Endothelial cell of umbilical vein (primary cell): ENCODE measurements at regions not wholly inside any gene's neighbourhood (a gene's known extent, or its start where the extent isn't known, plus 50 kb on each side); places are given as distances from the start of the nearest gene placed in this dataset.

ENCODE experiments used
- CTCF ChIP-seq, 2 donors: IDR thresholded peaks; 1 replicate in 1 of 2; 2 replicates in 1 of 2; pipeline ENCODE4 v1.5.1; 2011; ENCODE audit warnings: low read length in 2 of 2, mild to moderate bottlenecking in 2 of 2, moderate library complexity in 2 of 2, control low read depth in 1 of 2, inconsistent platforms in 1 of 2, low read depth in 1 of 2; ENCODE audit not compliant: insufficient read depth in 1 of 2; ENCODE audit errors: extremely low read depth in 1 of 2
- GATA2 ChIP-seq: IDR thresholded peaks from 2 replicates; pipeline ENCODE4 v1.7.0; 2011; ENCODE audit warnings: low read depth, mild to moderate bottlenecking, moderate library complexity, mixed read lengths, low read length; ENCODE audit not compliant: insufficient read length, insufficient read depth
- MYC ChIP-seq: IDR thresholded peaks from one replicate; pipeline ENCODE4 v1.6.1; 2011; ENCODE audit warnings: mild to moderate bottlenecking, low read depth, low read length
- POLR2A ChIP-seq: IDR thresholded peaks from 2 replicates; pipeline ENCODE4 v1.6.1; 2012; ENCODE audit warnings: low read depth, mild to moderate bottlenecking, control low read depth, low read length

- TF ChIP-seq CTCF (IDR thresholded peaks at IDR 0.05; ENCODE audit: extremely low read depth in 1 of 2, insufficient read depth in 1 of 2, low read depth in 1 of 2, low read length in 2 of 2) (no peak), MYC (no peak), POLR2A (no peak), GATA2 (no peak)
Observed at GRCh38 chr3:94183551-94183950, 120.7 kb downstream of the NSUN3 start.
